Chondrocyte (in vitro differentiated cells): ENCODE measurements at regions not wholly inside any gene's neighbourhood (a gene's known extent, or its start where the extent isn't known, plus 50 kb on each side); places are given as distances from the start of the nearest gene placed in this dataset.
A peak's percentile ranks its signal among the peaks of the same experiment; 100 is the strongest.

ENCODE experiments used
- DNase-seq: peaks from one replicate; pipeline ENCODE4 v3.0.0; 2021; ENCODE audit warnings: mixed read lengths, low spot score
- H3K27ac Mint-ChIP-seq: one replicate; pipeline ENCODE4 v1.8.0; 2021; ENCODE audit warnings: mild to moderate bottlenecking, moderate library complexity, mixed read lengths; ENCODE audit not compliant: unreplicated experiment
- H3K27me3 Mint-ChIP-seq: 2 replicates; pipeline ENCODE4 v1.8.0; 2021; ENCODE audit warnings: low read depth, mixed read lengths
- H3K36me3 Mint-ChIP-seq: 2 replicates; pipeline ENCODE4 v1.8.0; 2021; ENCODE audit warnings: low read depth, mixed read lengths
- H3K4me1 Mint-ChIP-seq: 2 replicates; pipeline ENCODE4 v1.8.0; 2021; ENCODE audit warnings: low read depth, mild to moderate bottlenecking, mixed read lengths
- H3K4me3 Mint-ChIP-seq: one replicate; pipeline ENCODE4 v1.8.0; 2021; ENCODE audit warnings: mild to moderate bottlenecking, moderate library complexity, mixed read lengths; ENCODE audit not compliant: unreplicated experiment
- H3K9me3 Mint-ChIP-seq: 2 replicates; pipeline ENCODE4 v1.8.0; 2021; ENCODE audit warnings: low read depth, mixed read lengths
- TF ChIP-seq, protein P1 (sequence below): fragments of 200-600 bp; sonication (generic); IDR thresholded peaks from 2 replicates; pipeline ENCODE4 v1.5.0; 2021; ENCODE audit warnings: antibody characterized with exemption, mild to moderate bottlenecking, moderate library complexity

DNA sequence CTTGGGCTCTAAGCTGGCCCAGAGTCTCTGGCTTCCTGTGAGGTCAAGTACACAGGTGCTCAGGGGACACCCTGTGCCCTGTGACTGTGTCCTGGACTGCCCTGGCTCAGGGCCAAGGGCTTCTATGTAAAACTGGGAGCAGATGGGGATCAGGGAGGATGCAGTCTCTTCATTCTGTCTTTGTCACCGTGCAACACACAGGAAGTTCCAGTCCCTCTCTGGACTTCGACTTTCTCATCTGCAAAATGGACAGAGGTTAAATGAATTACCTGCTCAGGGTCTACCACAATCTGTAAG, 61.9 kb upstream of the TLE3 start:
- Mint-ChIP-seq H3K4me3 (no peak overlapping the region), H3K4me1 (peaks cover 46% of the 10 kb centered on the region), H3K27ac (no peak overlapping the region), H3K27me3 (peaks cover 9% of the 10 kb centered on the region), H3K36me3 (no peaks in the 10 kb centered on the region), H3K9me3 (no peaks in the 10 kb centered on the region)
- TF ChIP-seq, protein P1, sequence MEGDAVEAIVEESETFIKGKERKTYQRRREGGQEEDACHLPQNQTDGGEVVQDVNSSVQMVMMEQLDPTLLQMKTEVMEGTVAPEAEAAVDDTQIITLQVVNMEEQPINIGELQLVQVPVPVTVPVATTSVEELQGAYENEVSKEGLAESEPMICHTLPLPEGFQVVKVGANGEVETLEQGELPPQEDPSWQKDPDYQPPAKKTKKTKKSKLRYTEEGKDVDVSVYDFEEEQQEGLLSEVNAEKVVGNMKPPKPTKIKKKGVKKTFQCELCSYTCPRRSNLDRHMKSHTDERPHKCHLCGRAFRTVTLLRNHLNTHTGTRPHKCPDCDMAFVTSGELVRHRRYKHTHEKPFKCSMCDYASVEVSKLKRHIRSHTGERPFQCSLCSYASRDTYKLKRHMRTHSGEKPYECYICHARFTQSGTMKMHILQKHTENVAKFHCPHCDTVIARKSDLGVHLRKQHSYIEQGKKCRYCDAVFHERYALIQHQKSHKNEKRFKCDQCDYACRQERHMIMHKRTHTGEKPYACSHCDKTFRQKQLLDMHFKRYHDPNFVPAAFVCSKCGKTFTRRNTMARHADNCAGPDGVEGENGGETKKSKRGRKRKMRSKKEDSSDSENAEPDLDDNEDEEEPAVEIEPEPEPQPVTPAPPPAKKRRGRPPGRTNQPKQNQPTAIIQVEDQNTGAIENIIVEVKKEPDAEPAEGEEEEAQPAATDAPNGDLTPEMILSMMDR, result no peak
- no peak for DNase-seq

DNA sequence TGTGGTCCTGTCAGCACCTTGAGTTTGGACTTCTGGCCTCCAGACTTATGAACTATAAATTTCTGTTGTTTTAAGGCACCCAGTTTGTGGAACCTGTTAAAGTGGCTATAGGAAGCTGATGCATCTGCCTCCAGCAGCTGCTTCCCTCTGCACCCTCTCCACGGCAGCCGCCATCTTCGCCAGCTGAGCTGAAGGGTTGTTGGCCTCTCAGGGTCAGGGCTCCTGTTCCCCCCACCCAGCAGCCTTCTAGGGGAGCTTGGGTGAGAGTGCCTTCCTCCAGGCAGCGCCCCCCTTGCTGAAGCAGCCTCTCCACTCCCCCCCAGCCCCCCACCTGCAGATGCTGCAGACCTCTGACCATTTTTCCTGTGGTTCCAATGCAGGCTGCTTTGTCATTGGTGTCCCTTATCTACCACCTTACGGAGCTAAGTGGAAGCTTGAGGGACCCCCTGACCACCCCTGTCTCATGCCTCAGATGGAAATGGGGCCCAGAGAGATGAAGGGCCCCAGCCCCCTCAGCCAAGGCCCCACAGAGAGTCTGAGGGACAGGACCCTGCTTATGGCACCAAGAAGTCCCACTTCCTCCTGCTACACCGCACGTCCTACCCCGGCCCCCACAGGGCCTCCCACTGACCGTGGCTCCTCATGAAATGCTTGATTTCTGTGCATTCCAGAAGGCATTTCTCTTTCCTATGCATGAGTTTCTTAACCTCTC, 61.4 kb upstream of the TLE3 start:
- H3K27me3 Mint-ChIP-seq, result peaks cover 9% of the 10 kb centered on the region
- H3K27ac Mint-ChIP-seq, result no peak overlapping the region
- no peak overlapping the region for H3K4me3 Mint-ChIP-seq
- no peak for DNase-seq
- peaks cover 51% of the 10 kb centered on the region for H3K4me1 Mint-ChIP-seq
- H3K36me3 Mint-ChIP-seq, result no peaks in the 10 kb centered on the region
- H3K9me3 Mint-ChIP-seq, result no peaks in the 10 kb centered on the region
- TF ChIP-seq, protein P1, result no peak

DNA sequence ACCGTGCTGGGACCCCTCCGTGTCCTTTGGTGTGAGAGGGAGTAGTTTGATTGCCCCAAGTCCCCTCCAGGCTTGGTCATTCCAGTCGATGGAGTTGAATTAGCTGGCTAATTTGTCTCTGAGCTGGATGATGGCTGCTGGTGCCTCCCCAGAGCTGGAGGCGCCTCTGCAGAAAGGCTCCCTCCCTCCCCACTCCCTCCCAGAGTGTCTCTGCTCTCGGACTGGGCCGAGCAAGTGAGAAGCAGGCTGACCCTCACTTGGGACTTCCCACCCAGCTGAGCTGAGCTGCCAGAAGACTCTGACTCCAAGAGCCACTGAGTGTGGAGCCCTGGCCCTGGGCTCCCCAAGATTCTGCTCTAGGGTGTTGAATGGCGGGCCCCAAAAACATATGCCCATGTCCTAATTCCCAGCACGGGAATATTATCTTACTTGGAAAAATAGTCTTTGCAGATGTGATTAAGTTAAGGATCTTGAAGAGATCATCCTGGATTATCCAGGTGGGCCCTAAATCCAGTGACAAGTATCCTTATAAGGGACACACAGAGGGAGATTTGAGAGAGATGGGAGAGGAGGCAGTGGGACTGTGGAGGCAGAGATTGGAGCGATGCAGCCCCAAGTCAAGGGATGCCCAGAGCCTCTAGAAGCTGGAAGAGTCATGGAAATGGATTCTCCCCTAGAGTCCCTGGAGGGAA, 60.7 kb upstream of the TLE3 start:
- TF ChIP-seq, protein P1, result no peak
- H3K27ac Mint-ChIP-seq, result no peak overlapping the region
- peaks cover 56% of the 10 kb centered on the region for H3K4me1 Mint-ChIP-seq
- no peak for DNase-seq
- H3K36me3 Mint-ChIP-seq, result no peaks in the 10 kb centered on the region
- no peak overlapping the region for H3K4me3 Mint-ChIP-seq
- H3K9me3 Mint-ChIP-seq, result no peaks in the 10 kb centered on the region
- peaks cover 9% of the 10 kb centered on the region for H3K27me3 Mint-ChIP-seq

DNA sequence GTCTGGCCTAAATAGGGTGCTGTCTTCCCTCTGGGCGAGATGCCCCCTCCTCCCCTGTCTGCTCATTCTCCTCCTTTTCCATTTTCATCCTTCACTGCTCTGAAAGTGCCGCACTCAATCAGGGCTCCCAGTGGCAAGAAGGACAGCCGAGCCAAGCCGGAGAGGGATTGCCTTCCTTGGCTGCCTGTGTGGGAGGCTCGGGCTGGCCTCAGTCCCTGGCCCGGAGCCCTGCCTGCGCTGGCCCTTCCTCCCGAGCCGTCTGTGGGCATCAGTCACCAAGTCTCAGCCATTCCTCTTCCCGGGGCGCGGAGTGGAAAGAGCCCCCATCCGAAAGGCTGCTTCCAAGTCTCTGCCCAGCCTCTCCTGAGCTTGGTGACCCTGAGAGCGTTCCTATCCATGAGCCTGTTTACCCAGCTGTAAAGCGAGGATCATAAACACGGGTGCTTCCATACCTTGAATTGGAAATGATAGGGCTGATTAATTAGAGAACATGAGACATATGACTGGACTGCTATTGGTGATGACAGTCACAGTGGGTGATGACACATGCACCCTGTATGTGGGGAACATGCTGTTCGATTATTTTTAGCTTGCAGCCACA, 59.1 kb upstream of the TLE3 start:
- Mint-ChIP-seq H3K27ac (peak overlapping the region; percentile 77), H3K9me3 (no peaks in the 10 kb centered on the region), H3K4me1 (peaks cover 63% of the 10 kb centered on the region), H3K4me3 (peak overlapping the region; percentile 12), H3K27me3 (peaks cover 9% of the 10 kb centered on the region), H3K36me3 (no peaks in the 10 kb centered on the region)
- TF ChIP-seq, protein P1, result no peak
- DNase-seq, result no peak

DNA sequence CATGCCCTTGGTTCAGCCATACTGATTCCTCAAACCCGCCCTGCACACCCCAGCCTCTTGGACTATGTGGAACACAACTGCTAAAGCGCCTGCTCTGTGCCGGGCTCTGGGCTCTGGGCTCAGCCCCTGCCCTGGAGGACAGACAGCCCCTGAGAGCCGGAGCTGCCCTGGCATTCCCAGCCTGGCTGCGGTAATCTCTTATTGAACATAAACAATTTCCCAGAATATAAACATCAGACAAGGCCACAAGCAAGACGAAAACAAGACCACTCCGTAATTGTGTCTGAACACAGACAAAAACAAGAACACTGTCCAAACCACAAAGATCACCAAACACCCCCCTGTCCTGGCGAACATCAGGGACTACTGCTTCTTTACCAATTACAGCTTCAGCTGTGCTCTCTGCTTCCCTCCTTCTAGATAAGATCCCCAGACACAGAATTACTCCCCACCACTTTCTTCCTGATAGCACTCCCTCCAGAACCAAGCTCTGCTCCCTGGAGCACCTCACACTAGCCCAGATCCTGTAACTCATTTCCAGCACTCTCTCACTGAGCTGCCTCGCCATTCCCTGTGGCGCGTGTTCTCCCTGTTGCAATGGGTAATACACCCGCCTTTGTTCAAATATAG, 57.1 kb upstream of the TLE3 start:
- no peaks in the 10 kb centered on the region for H3K9me3 Mint-ChIP-seq
- H3K36me3 Mint-ChIP-seq, result no peaks in the 10 kb centered on the region
- TF ChIP-seq, protein P1, result no peak
- peaks cover 61% of the 10 kb centered on the region for H3K4me1 Mint-ChIP-seq
- no peak overlapping the region for H3K27ac Mint-ChIP-seq
- DNase-seq, result no peak
- H3K27me3 Mint-ChIP-seq, result peaks cover 5% of the 10 kb centered on the region
- no peak overlapping the region for H3K4me3 Mint-ChIP-seq
